ENCODE measurements at regions not wholly inside any gene's neighbourhood (a gene's known extent, or its start where the extent isn't known, plus 50 kb on each side); places are given as distances from the start of the nearest gene placed in this dataset.

DNA sequence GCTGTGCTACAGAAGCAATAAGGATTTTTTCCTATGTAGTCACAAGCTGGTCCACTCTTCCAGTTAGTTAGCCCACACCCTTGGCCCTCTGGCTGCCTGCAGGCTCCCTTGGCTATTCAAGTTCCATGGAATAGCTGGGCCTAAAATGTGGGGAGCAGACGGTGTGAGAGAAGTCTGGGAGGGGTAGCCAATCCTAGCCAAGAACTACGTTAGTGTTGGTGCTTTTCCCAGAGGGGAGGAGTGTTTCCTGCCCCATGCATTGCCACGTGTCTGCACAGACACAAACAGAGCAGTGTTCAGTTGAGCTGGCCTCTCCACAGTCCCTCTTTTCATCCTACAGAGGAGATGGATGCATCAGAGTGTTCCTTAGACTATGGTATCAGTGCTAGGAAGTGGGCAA lies 59.0 kb upstream of the IPO9 start:
- Mint-ChIP-seq H3K27ac (no peak overlapping the region), H3K27me3 (peaks cover 6% of the 10 kb centered on the region), H3K36me3 (ENCODE audit: low read depth) (no peaks in the 10 kb centered on the region), H3K4me1 (no peaks in the 10 kb centered on the region), H3K9me3 (peaks cover 5% of the 10 kb centered on the region), H3K4me3 (no peak overlapping the region)
- no peak for DNase-seq
- CTCF ChIA-PET, result interaction anchor here (0.8 kb wide), 1 partner anchor 207 kb away, joined by 3 read pairs; no protein-coding TSS in a partner anchor
- POLR2A ChIA-PET, result no interaction called here

GRCh38 chr1:201771466-201771865 lies 57.5 kb upstream of the IPO9 start:
- Mint-ChIP-seq H3K9me3 (peaks cover 5% of the 10 kb centered on the region), H3K36me3 (ENCODE audit: low read depth) (no peaks in the 10 kb centered on the region), H3K27ac (no peak overlapping the region), H3K27me3 (peaks cover 9% of the 10 kb centered on the region), H3K4me3 (no peak overlapping the region), H3K4me1 (no peaks in the 10 kb centered on the region)
- CTCF ChIA-PET, result no interaction called here
- POLR2A ChIA-PET, result no interaction called here
- no peak for DNase-seq

- peaks cover 12% of the 10 kb centered on the region for H3K27me3 Mint-ChIP-seq
- DNase-seq, result no peak
- ChIA-PET CTCF (no interaction called here), POLR2A (no interaction called here)
- no peaks in the 10 kb centered on the region for H3K36me3 Mint-ChIP-seq (ENCODE audit: low read depth)
- peaks cover 5% of the 10 kb centered on the region for H3K9me3 Mint-ChIP-seq
- H3K27ac Mint-ChIP-seq, result no peak overlapping the region
- no peak overlapping the region for H3K4me3 Mint-ChIP-seq
- no peaks in the 10 kb centered on the region for H3K4me1 Mint-ChIP-seq
Observed at GRCh38 chr1:201772178-201772577, 56.8 kb upstream of the IPO9 start.

- CTCF ChIA-PET, result interaction anchor here (1.2 to 1.4 kb wide), 3 partner anchors 17 to 23 kb away, joined by 3 to 4 read pairs (median 3); no protein-coding TSS in a partner anchor
- peaks cover 12% of the 10 kb centered on the region for H3K27me3 Mint-ChIP-seq
- POLR2A ChIA-PET, result no interaction called here
- peaks cover 5% of the 10 kb centered on the region for H3K9me3 Mint-ChIP-seq
- no peaks in the 10 kb centered on the region for H3K36me3 Mint-ChIP-seq (ENCODE audit: low read depth)
- H3K27ac Mint-ChIP-seq, result no peak overlapping the region
- DNase-seq, result no peak
- no peaks in the 10 kb centered on the region for H3K4me1 Mint-ChIP-seq
- no peak overlapping the region for H3K4me3 Mint-ChIP-seq
Observed at GRCh38 chr1:201773764-201774163, 55.2 kb upstream of the IPO9 start.

DNA sequence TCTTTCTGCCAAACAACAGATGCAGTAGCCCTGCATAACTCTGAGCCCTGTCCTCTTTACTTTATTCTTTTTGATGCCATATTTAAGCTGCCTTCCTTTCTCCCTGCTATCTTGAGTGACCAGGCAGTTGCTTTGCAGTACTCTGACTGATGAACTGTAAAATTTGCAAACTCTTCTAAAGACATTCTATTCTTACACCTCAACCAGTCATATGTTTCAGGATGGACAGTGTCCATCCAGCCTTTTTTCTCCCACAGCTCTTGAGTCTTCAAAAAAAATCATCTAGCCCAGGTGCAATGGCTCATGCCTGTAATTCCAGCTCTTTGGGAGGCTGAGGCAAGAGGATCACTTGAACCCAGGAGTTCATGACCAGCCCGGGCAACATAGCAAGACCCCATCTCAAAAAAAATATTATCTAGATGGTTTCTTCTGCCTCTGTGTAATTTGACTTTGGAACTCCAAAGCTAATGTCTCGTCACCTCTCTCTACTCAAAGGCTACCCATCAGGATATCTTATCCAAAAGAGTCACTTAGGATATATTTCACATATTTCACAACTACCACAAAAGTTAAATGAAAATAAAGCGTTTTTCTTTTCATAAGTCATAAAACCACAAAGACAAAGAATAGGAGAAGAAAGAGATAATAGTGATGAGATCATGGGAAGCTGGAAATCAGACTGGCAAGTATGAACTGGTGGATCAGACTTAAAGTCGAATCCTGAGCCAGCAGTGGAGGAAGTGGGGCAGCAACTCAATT lies 54.6 kb upstream of the IPO9 start:
- CTCF ChIA-PET, result interaction anchor here (1.2 to 1.4 kb wide), 3 partner anchors 17 to 22 kb away, joined by 3 to 4 read pairs (median 3); no protein-coding TSS in a partner anchor
- POLR2A ChIA-PET, result no interaction called here
- peaks cover 5% of the 10 kb centered on the region for H3K9me3 Mint-ChIP-seq
- peaks cover 10% of the 10 kb centered on the region for H3K27me3 Mint-ChIP-seq
- H3K4me1 Mint-ChIP-seq, result no peaks in the 10 kb centered on the region
- no peaks in the 10 kb centered on the region for H3K36me3 Mint-ChIP-seq (ENCODE audit: low read depth)
- no peak overlapping the region for H3K4me3 Mint-ChIP-seq
- no peak overlapping the region for H3K27ac Mint-ChIP-seq
- no peak for DNase-seq

GRCh38 chr1:201774983-201775344 lies 54.0 kb upstream of the IPO9 start:
- no peak for DNase-seq
- Mint-ChIP-seq H3K27me3 (peaks cover 10% of the 10 kb centered on the region), H3K4me3 (no peak overlapping the region), H3K4me1 (no peaks in the 10 kb centered on the region), H3K9me3 (peaks cover 5% of the 10 kb centered on the region), H3K27ac (no peak overlapping the region), H3K36me3 (ENCODE audit: low read depth) (no peaks in the 10 kb centered on the region)
- ChIA-PET CTCF (interaction anchor here (1.2 to 1.3 kb wide), 2 partner anchors 16 to 21 kb away, joined by 3 read pairs; no protein-coding TSS in a partner anchor), POLR2A (no interaction called here)

DNA sequence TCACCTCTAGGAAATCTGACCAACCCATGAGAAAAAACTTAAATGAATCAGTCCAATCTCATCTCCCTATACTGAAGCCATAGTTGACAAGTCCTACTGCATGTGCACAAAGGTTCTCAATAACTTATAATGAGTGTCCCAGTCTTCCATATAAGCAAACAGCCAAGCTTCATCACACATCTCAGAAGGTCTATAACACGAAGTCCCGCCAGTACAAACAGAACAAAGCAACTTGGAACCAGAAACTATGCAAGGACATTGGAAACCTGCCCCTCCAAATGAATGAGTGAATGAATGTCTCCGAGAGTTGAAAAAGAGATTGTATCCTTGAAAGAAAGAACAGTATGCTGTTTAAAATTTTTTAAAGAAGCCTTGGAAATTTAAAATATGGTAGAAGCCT lies 53.6 kb upstream of the IPO9 start:
- Mint-ChIP-seq H3K27ac (no peak overlapping the region), H3K36me3 (ENCODE audit: low read depth) (no peaks in the 10 kb centered on the region), H3K27me3 (peaks cover 10% of the 10 kb centered on the region), H3K4me1 (no peaks in the 10 kb centered on the region), H3K9me3 (peaks cover 5% of the 10 kb centered on the region), H3K4me3 (no peak overlapping the region)
- ChIA-PET CTCF (no interaction called here), POLR2A (no interaction called here)
- no peak for DNase-seq

GRCh38 chr1:201778279-201779065 lies 50.5 kb upstream of the IPO9 start:
- ChIA-PET POLR2A (no interaction called here), CTCF (interaction anchor here (0.7 kb wide), 1 partner anchor 69 kb away, joined by 3 read pairs; no protein-coding TSS in a partner anchor)
- Mint-ChIP-seq H3K9me3 (no peaks in the 10 kb centered on the region), H3K36me3 (ENCODE audit: low read depth) (no peaks in the 10 kb centered on the region), H3K27ac (no peak overlapping the region), H3K27me3 (peaks cover 10% of the 10 kb centered on the region), H3K4me3 (no peak overlapping the region), H3K4me1 (no peaks in the 10 kb centered on the region)
- DNase-seq, result no peak
